Ectodermal cell (in vitro differentiated cells): ENCODE measurements at regions not wholly inside any gene's neighbourhood (a gene's known extent, or its start where the extent isn't known, plus 50 kb on each side); places are given as distances from the start of the nearest gene placed in this dataset.

Experiments
- H3K27ac ChIP-seq: 2 replicates; pipeline ENCODE4 v1.7.0; 2013; ENCODE audit warnings: mild to moderate bottlenecking, low read depth, low read length; ENCODE audit not compliant: insufficient read depth, poor library complexity, severe bottlenecking
- H3K27me3 ChIP-seq: 2 replicates; pipeline ENCODE4 v1.7.0; 2013; ENCODE audit warnings: mild to moderate bottlenecking, low read length; ENCODE audit not compliant: insufficient read depth, control insufficient read depth, poor library complexity, severe bottlenecking
- H3K36me3 ChIP-seq: one replicate; pipeline ENCODE4 v1.7.0; 2013; ENCODE audit warnings: low read length; ENCODE audit not compliant: control insufficient read depth, insufficient read depth
- H3K4me1 ChIP-seq: one replicate; pipeline ENCODE4 v1.7.0; 2013; ENCODE audit warnings: low read length; ENCODE audit not compliant: control insufficient read depth, insufficient read depth
- H3K4me3 ChIP-seq: 2 replicates; pipeline ENCODE4 v1.7.0; 2013; ENCODE audit warnings: low read depth, low read length, control low read depth; ENCODE audit not compliant: insufficient read depth
- H3K9me3 ChIP-seq: 2 replicates; pipeline ENCODE4 v1.7.0; 2013; ENCODE audit warnings: mild to moderate bottlenecking, low read length, moderate library complexity; ENCODE audit not compliant: control insufficient read depth
- WGBS, 2 experiments: methylation state at CpG; one replicate each; pipeline ENCODE4 v1.1.7; 2013; ENCODE audit warnings: missing lambda C conversion rate in 2 of 2; 5-methylcytosine and 5-hydroxymethylcytosine counted together

DNA sequence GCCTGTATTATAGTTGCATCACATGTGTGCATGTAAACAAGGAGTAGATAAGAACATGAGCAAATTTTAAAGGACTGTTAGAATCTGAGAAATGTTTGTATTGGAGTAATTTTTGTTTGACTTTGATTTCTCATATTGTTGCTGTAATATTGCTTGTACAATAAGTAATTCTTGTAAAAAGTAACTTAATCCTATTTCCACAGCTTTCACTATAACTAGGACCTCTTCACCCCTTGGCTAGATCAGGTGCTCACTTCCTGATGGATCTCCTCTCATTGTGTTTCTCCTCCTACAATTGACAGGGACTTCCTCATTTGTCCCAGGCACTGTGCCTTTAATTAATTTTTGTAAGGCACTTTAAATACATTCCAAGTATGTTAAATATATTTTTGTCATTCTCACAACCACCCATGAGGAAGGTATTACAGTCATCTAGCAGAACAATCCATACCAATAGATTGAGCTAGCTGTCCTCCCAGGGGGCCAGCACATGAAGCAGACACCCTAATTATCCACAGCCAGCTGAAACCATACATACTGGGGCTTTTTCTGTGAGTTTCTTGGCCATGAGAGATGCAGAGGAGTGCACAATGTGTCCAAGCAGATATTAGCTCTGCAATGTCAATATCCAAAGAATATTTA is 359.5 kb upstream of the ACVR2A start:
- no peaks in the 10 kb centered on the region for H3K27me3 ChIP-seq
- no peaks in the 10 kb centered on the region for H3K9me3 ChIP-seq
- peaks cover 9% of the 10 kb centered on the region for H3K4me1 ChIP-seq
- H3K27ac ChIP-seq = no peak overlapping the region
- no peak overlapping the region for H3K4me3 ChIP-seq
- no peaks in the 10 kb centered on the region for H3K36me3 ChIP-seq

DNA sequence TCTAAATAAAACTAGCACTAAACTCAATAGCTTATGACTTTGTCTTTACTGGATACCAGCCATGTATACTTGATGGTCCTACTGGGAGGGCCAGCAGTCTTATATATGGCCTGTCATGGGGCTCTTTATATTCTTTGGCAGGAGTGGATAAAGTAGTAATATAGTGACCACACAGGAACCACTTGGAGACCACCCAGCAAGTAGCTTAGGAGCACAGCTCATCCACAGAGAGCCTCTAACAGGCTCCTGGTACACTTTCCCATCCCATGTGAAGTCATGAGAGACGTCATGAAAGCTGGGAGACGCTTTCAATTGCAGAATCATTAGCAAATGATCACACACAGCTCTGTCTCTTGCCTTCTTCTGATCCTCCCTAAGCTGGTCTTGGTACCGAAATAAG is 360.9 kb upstream of the ACVR2A start:
- WGBS, 2 experiments = 75 to 77% methylated on average over 3 of the region's 3 CpGs
- Histone ChIP-seq H3K27ac (no peak overlapping the region), H3K36me3 (no peaks in the 10 kb centered on the region), H3K4me3 (no peak overlapping the region), H3K27me3 (no peaks in the 10 kb centered on the region), H3K4me1 (peaks cover 9% of the 10 kb centered on the region), H3K9me3 (no peaks in the 10 kb centered on the region)

DNA sequence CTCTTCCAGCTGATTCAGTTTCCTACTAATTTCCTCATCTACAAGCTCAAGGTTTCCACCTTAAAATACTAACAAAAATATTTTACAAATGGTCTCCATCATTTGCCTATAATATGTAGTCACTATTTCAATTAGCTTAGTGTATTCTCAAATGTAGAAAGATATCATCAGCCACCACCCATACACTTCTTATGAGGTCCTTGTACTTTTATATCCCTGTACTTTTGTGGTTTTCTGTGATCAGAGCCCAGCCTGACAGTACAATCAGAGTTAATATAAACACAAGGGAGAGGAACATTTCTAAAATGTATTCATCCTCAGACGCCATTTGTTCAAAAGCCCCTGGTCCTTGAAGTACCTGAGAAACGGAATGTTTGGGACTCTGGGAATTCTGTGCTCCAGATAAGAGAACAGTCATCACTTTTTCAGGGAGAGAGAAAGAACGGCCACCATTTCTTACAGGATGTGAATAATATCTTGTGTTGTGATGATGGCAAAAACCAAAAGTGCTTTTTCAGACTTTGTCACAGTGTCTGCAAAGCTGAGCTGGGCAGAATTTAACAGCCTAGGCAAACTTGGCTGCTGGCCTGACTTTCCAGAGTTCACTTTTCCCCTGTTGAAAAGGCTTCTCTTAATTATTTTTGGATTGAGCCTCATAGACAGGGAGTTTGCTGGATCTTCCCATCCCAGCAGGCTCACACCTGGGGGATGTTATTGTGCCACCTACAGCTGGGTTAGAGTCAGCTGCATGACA is 361.7 kb upstream of the ACVR2A start:
- Histone ChIP-seq H3K27me3 (no peaks in the 10 kb centered on the region), H3K9me3 (no peaks in the 10 kb centered on the region), H3K36me3 (no peaks in the 10 kb centered on the region), H3K4me3 (no peak overlapping the region), H3K4me1 (peaks cover 9% of the 10 kb centered on the region), H3K27ac (no peak overlapping the region)
- WGBS, 2 experiments = 94 to 98% methylated on average over 3 of the region's 3 CpGs

DNA sequence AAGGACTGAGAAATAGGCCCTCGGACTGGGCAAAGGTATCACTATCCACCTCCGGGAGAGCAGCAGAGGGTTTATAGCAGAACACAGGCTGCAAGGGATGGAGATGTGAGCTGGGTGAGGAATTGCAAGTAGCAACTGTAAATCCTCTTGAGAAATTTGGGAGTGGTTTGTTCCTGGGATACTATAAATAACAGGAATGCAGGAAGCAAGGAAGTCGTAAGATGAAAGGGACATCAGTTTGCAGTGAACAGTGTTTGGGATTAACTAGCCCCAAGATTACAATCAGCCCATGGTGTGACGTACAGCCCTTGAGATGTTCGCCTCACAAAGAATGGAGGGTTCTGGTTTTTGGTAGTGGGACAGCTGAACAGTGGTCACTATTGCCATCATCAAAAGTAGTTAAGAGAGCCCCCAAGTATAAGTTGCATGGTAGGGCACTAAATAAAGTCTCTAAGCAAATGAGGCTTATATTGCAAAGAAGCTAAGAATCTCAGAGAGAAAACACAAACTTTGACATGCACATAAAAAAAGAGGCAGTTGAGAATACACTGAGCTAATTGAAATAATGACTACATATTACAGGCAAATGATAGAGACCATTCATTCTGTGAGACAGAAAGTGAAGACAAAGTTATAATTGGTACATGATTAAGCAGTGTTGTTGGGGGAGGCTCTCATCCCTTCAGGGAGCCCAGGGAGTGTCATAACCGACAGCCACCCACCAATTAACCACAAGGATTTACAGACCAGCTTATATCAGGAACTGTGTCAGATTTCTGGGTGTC is 362.5 kb upstream of the ACVR2A start:
- 82 to 89% methylated on average over 6 of the region's 6 CpGs for WGBS, 2 experiments
- Histone ChIP-seq H3K9me3 (no peaks in the 10 kb centered on the region), H3K4me3 (no peak overlapping the region), H3K4me1 (peaks cover 2% of the 10 kb centered on the region), H3K36me3 (no peaks in the 10 kb centered on the region), H3K27me3 (no peaks in the 10 kb centered on the region), H3K27ac (no peak overlapping the region)

DNA sequence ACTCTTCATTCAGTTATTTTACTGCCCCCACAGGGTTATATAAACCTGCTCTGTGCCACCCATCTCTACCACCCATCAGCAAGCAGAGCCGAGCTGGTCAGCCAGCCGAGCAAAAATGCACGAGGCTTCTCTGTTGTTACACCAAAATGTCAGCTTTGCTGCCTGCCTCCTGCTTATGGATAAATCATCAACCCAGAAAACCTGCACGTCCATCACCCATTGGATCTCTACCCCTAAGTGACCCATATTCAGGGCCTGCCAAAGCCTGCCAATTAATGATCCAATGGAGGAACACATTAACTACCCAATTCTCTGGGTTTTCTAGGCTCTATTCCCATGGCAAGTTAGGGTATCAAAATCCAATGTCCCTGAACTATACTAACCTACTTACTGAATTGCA is 365.5 kb upstream of the ACVR2A start:
- Histone ChIP-seq H3K27ac (no peak overlapping the region), H3K36me3 (no peaks in the 10 kb centered on the region), H3K9me3 (no peaks in the 10 kb centered on the region), H3K27me3 (no peaks in the 10 kb centered on the region), H3K4me1 (no peaks in the 10 kb centered on the region), H3K4me3 (no peak overlapping the region)
- WGBS, 2 experiments = 89 to 90% methylated on average over 4 of the region's 4 CpGs

DNA sequence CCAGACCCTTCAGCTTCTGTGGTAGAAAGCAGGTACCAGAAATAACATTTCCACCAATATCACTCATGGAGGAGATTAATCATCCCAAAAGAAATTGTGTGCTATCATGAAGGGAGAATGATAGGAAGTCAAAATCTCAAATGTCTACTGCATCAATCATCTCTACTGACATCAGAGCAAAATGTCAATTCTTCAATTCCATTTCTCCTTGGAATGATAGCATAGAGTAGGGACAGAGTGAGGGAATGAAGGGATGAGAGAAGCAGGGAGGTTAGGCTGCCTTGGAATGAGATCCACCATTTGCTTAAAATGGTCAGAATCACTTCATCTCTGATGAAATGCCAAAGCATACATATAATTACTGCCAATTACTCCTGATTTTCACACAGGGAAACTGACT is 371.8 kb upstream of the ACVR2A start:
- no peak overlapping the region for H3K4me3 ChIP-seq
- no peaks in the 10 kb centered on the region for H3K27me3 ChIP-seq
- no peaks in the 10 kb centered on the region for H3K9me3 ChIP-seq
- no peaks in the 10 kb centered on the region for H3K36me3 ChIP-seq
- H3K27ac ChIP-seq = no peak overlapping the region
- H3K4me1 ChIP-seq = peaks cover 22% of the 10 kb centered on the region

DNA sequence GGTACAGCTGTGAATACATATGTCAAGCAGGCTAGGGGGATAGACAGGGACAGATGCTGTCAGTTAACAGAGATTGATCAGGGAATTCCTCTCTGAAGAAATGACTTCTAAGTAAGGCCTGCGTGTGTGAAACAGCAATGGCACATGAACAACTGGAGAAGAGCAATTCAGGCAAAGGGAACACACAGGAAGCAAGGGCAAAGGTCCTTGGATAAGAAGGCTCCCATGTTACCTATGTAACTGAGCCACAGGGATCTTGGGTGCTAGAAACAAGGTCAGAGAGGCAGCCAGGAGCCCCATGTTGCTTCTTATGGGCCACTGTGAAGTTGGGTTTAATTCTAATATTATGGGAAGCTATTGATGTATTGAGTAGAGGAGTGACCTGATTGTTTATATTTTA is 373.7 kb upstream of the ACVR2A start:
- Histone ChIP-seq H3K4me3 (no peak overlapping the region), H3K9me3 (no peaks in the 10 kb centered on the region), H3K36me3 (no peaks in the 10 kb centered on the region), H3K27ac (no peak overlapping the region), H3K4me1 (peaks cover 22% of the 10 kb centered on the region), H3K27me3 (no peaks in the 10 kb centered on the region)
- 84 to 87% methylated on average over 1 of the region's 1 CpG for WGBS, 2 experiments

DNA sequence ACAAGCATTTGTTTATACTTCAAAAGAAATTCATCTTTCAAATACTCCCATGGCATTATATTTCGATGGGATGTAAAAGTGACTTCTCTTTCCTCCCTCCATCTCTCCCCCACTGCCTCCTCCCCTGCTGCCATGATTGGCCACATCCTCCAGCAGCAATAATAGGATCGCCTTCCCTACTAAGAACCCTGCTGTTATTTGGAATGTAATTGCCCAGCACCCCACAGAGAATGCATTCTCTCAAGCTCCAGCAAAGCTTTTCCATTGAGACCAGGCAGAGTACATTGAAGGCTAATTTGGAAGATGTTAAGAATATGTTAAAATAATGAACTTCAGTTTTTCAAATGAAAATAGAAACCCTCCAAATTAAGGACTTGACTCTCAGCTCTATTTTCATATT is 375.4 kb upstream of the ACVR2A start:
- H3K27ac ChIP-seq = no peak overlapping the region
- no peaks in the 10 kb centered on the region for H3K27me3 ChIP-seq
- WGBS, 2 experiments = 0% methylated on average over 1 to 2 of the region's 2 CpGs
- no peak overlapping the region for H3K4me3 ChIP-seq
- H3K9me3 ChIP-seq = no peaks in the 10 kb centered on the region
- H3K36me3 ChIP-seq = no peaks in the 10 kb centered on the region
- H3K4me1 ChIP-seq = peaks cover 22% of the 10 kb centered on the region

DNA sequence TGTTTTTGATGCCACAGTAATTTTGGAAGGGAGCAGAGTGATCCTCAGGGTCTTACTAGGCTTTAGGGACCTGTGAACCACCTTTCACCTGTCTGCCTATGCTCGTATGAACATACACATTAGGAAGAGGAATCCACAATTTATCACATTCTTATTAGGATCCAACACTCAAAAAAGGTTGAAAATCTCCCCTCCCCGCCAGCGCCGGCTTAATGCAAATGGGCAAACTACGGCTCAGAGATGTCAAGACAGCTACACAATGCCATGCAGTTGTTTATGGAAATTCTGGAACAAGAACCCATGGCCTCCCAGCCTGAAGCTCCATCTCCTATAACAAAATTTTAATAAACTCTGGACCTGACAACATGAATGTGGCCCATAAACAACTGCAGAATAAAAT is 375.9 kb upstream of the ACVR2A start:
- Histone ChIP-seq H3K27ac (no peak overlapping the region), H3K4me1 (peaks cover 22% of the 10 kb centered on the region), H3K27me3 (no peaks in the 10 kb centered on the region), H3K36me3 (no peaks in the 10 kb centered on the region), H3K4me3 (no peak overlapping the region), H3K9me3 (no peaks in the 10 kb centered on the region)
- WGBS, 2 experiments = 26 to 35% methylated on average over 5 of the region's 5 CpGs

DNA sequence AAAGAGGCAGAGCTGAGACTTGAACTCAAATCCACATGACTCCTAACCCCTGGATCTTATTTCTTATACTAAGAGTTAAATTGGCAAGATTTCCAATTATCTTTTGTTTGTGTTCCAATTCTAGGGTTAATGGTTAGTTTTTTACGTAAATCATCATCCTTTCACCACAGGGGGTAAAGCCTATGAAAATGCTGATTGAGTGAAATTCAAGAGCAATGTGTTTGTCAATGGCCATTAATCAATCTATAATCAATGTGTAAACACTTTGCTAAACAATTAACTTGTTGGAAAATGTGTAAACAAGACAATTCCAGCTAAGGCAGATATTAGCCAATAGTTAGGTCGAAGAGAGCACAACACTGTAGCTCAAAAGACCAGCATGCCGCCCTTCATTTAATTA is 376.5 kb upstream of the ACVR2A start:
- no peaks in the 10 kb centered on the region for H3K9me3 ChIP-seq
- WGBS, 2 experiments = 76% methylated on average over 3 of the region's 3 CpGs; no CpG with 5 or more reads in 1 of the 2 experiments
- peaks cover 22% of the 10 kb centered on the region for H3K4me1 ChIP-seq
- H3K4me3 ChIP-seq = no peak overlapping the region
- H3K27ac ChIP-seq = no peak overlapping the region
- no peaks in the 10 kb centered on the region for H3K36me3 ChIP-seq
- H3K27me3 ChIP-seq = no peaks in the 10 kb centered on the region
